HG03060 (cell line): ENCODE measurements at regions not wholly inside any gene's neighbourhood (a gene's known extent, or its start where the extent isn't known, plus 50 kb on each side); places are given as distances from the start of the nearest gene placed in this dataset.
A peak's percentile ranks its signal among the peaks of the same experiment; 100 is the strongest.

Source experiments
- ATAC-seq: cut with Tn5 transposase; IDR thresholded peaks from one replicate; pipeline ENCODE4 v1.9.1; 2021; ENCODE audit warnings: low read depth, moderate number of reproducible peaks; ENCODE audit not compliant: unreplicated experiment

DNA sequence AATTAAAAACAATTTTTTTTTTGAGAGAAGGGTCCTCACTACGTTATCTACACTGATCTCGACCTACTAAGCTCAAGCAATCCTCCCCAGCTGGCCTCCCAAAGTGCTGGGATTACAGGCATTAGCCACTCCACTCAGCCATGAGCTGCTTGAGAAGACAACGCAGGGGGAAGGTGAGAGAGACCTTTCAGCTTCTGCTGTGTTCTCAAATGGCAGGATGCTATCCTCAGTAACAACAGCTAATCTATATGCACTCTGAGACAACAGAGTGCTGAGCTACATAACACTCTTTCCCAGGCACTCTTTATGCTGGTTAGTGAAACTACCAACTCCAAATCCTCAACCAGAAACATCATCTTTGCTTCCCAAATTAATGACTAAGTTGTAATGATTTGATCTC, 526.1 kb downstream of the CCER1 start:
- ATAC-seq: no peak

DNA sequence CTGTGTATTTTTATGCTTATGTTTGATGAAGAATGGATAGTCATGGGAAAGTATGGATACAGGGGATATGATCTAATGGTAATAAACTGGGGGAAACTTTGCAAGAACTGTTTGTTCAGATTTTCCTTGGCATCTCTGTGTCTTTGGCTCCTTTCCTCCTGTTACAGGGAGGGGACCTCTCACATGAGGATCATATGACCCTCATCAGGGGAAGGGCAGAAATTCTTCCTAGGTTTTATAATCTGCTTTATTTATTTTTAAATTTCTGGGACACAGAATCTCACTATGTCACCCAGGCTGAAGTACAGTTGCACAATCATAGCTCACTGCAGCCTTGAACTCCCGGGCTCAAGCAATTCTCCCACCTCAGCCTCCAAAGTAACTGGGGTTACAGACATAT, 526.5 kb downstream of the CCER1 start:
- ATAC-seq: no peak

DNA sequence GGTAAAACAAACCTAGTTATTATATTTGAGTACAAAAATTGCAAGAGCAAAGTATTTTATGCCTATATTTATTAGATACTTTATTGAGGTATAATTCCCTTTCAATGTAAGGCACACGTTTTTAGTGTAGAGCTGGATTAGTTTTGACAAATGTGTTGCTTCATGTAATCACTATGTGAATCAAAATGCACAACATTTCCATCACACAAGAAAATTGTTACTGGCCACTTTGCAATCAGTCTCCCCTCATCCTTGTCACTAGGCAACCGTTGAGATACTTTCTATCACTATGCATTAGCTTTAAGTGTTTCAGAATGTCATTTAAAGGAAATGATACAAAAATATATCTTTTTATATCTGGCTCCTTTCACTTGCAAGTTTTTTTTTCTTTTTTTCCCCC, 531.0 kb downstream of the CCER1 start:
- no peak for ATAC-seq

DNA sequence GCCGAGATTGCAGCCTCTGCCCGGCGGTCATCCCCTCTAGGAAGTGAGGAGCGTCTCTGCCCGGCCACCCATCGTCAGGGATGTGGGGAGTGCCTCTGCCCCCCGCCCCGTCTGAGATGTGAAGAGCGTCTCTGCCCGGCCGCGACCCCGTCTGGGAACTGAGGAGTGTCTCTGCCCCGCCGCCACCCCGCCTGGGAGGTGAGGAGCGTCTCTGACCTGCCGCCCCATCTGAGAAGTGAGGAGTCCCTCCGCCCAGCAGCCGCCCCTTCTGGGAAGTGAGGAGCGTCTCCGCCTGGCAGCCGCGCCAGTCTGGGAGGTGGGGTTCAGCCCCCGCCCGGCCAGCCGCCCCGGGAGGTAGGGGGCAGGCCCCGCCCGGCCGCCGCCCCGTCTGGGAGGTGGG, 544.0 kb downstream of the CCER1 start:
- ATAC-seq: no peak

DNA sequence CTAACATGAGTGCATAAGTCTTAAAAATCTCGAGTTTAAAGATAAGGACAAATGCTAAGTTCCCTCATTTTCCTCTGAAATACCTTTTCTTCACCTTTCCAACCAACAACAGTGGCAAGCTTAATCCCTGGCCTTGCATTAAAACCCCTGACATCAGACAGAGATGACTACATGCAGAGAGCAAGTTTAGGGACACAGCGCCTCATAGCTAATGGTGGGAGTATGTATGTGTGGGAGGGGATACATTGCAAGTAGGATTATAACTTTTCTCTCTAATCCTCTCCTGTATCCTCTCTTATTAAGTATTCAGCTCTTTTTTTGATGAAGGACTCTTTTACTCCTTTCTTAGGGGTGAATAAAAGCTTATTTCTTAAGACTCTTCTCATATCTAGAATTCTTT, 547.1 kb downstream of the CCER1 start:
- ATAC-seq: no peak

DNA sequence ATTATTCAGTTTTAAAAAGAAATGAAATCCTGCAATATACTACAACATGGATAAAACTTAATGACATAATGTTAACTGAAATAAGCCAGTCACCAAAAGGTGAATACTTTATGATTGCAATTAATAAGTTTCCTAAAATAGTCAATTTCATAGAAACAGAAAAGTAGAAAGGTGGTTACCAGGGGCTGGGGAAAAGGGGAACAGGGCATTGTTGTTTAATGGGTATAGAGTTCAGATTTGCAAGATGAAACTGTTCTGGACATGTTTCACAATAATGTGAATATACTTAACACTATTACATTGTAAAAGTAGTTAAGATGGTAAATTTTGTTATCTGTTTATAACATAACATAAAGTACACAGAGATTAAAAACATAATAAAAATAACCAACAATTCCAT, 550.9 kb downstream of the CCER1 start:
- ATAC-seq: peak; percentile 62

DNA sequence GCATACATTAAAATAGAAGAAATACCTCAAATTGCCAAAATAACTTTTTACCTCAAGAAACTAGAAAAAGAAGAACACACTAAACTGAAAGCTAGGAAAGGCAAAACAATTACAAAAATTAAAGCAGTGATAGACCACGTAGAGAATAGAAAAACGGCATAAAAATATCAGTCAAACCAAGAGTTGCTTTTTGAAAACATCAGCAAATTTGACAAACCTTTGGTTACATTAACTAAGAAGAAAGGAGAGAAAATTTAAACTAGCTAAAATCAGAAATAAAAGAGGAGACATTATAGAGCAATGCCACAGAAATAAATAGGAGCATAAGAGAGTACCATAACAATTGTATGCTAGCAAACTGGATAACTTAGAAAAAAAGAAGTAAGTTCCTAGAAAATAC, 553.8 kb downstream of the CCER1 start:
- no peak for ATAC-seq

DNA sequence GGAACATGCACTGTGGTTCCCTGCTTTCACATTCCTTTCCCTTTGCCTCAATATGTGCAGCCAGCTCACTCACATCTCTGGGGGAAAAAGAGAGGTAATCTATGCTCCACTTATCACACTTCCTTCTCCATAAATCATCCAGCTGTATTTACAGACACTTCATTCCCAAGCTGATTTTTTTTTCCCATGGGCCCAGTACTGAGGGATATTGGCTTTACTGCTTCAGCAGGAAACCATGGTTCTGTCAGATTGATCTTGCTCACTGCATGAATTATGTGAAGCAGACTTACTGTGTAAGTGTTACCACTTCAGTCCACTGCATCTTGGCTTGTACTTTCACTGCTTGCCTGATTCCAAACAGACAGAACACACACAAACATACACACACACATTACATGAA, 555.6 kb downstream of the CCER1 start:
- ATAC-seq: no peak

DNA sequence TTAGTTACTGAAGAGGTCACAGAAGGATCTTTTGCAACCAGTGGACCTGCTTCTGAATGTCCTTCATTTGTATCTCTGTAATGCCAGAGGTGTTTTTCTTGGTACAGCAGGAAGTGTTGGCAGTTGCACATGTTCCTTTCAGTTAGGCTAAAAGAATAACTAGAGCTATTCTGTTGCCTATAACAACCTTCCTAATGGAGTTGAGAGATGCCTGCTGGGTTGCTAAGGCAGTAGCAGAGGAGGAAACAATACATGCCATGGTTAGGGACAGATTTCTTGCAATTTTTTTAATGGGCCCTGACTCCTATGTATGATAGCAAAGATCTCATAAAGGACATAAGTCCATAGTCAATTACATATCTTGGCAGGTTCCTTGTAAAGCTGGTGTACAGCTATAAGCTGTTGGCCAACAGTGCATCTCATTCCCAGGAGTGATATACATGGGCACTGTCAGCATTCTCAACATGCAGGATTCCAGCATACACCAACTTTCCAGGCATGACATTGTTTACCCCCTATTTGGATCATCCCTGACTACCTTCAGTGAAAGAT, 556.6 kb downstream of the CCER1 start:
- no peak for ATAC-seq

DNA sequence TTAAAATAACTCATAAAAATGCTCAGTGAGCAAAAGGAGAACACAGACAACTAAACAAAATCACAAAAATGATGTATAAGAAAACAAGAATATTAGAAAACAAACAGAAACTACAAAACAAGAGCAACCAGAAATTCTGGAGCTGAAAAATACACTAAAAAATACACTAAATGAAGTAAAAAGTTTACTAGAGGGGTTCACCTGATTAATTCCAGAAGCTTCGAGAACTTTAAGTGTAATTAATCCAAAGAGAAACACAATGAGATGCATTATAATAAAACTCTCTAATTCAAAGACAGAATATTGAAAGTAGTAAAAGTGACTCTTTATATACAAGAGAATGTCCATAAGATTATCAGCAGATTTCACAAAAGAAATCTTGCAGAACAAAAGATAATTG, 558.4 kb downstream of the CCER1 start:
- no peak for ATAC-seq

DNA sequence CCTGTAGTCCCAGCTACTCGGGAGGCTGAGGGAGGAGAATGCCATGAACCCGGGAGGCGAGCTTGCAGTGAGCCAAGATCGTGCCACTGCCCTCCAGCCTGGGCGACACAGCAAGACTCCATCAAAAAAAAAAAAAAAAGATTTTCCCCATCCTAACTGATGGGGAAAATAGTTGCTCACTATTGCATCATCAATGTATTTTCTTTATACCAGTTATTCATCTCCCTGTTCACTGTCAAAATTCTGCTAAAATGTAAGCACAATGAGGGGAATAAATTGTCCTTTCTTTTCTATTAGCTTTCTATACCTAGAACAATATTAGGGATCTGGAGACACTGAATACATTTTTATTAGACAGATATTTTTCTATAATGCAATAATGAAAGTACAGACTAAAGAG, 561.3 kb downstream of the CCER1 start:
- ATAC-seq: no peak

DNA sequence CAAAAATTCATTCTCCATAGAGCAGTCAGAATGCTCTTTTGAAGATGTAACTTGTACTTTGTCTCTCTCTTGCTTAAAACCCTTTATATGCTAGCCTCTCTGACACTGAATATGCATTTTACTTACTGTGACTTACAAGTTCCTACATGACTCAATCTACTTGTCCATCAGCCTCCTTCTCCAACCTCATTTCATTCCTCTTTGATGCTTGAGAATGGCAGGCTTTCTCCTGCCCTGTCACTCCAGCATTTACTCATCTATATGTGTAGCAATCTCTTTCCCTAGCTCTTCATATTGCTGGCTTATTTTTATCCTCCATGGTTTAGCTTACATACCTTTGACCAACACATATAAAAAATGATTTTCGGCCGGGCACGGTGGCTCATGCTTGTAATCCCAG, 561.9 kb downstream of the CCER1 start:
- ATAC-seq: no peak

DNA sequence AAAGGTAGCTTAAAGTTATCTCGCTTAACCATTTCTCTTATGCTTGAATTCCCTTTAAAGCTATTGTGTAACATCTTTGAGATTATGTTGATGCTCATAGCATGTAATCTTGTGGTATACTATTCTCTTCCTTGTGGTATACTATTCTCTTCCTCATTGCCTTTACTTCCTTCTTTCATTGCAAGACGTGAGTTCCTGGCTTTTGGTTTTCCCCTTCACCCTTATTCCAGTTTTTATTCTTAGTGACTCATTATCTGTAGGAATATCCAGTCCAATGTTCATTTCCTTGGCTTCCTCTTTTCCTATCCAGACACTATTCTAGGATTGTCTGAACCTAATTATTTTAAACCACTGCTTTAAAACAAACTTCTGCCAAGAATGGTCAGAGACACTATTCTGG, 564.0 kb downstream of the CCER1 start:
- no peak for ATAC-seq

DNA sequence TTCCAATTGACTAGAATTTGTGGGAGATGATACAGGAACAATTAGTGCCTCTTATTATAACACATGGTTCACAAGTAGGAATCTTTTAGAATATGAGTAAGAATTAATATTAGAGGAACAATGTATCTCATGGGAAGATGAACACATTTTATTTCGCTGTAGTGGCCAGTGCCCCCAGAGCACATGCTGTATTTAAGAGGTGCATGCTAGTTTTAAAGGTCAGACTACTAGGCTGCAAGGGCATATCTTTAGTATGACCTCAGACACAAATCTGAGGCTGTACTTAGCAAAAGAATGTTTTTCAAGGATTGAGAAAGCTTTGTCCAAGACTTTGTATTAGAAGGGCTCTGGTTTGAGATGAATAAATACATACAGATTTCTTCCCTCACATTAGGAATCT, 586.9 kb downstream of the CCER1 start:
- ATAC-seq: no peak

DNA sequence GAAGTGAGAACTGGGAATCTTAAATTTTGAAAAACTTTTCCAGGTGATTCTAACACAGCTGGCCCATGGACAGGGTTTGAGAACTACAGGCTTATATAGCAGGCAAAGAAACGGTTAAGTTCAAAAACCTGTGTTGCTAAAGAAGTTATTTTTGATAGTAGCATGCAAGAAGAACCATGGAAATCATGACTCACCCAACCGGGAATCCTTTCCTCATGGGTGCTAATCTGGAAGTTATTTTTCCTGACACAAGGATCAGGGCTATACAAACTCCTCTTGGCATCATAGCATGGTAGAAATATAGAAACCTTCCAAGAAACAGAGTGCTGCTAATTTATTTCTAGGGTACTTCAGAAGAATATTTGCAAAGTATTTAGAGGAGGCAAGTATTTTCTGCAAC, 588.7 kb downstream of the CCER1 start:
- ATAC-seq: no peak

DNA sequence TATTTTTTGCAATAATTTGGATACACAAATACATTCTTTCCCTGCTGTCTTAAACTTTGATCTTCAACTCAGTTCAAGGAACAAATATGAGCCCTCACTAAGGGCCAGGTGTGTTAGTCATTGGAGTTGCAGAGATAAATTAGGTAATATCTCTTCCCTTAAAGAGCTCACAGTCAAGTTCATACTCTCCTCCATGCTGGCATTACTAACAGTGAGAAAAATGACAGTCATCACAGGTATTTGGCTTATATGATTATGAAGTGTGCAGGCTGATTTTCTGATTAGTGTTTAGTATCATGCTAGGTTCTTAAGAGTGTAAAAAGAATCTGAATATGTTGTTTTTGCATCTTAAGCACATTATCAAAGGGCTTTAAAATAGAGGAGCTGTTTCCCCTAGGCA, 594.7 kb downstream of the CCER1 start:
- ATAC-seq: no peak

DNA sequence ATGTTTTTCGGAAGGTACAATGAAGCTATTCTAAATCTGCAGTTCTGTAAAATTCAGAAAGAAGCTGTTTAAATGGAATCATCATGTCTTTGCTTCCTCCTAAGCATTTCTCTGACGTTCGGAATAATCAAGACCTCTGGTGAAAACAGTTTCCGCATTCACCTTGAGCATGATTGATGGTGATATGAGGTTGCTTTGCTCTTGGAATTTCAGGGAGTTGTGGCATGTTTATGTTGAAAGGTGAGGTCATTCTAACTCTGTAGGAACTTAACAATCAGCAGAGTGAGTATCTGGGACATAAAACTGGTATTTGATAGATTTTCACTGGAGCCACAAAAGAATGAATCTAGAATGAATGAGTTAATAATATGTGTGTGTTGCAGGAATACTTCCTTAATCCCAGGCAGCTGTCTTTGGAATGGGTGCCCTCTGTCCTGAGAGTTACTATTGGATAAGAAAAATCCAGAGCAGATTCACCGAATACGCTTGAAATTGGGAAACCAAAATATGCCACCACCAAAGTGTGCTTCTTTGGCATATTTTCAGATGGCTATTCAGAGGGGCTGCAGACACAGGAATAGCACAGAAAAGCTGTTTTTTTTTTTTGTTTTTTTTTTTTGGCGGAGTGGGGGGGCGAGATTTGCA, 599.1 kb downstream of the CCER1 start:
- ATAC-seq: no peak

DNA sequence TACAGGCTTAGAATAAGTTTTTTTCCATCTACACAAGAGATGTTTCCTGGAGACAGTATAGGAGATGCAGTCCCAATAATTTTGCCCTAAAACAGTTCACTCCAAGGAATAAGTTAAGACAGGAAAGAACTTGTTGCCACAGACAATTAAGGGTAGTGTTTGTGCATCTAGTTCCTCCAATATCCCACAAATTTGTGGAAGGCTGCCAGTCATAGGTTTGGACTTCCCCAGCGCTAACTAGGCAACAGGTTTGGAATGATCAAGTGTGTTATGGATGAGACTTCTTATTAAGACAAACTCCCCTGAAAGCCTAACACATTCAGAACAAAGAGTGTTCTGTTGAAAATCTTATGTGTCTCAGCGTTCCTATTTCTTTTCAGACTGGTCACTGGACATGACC, 611.0 kb downstream of the CCER1 start:
- ATAC-seq: no peak

DNA sequence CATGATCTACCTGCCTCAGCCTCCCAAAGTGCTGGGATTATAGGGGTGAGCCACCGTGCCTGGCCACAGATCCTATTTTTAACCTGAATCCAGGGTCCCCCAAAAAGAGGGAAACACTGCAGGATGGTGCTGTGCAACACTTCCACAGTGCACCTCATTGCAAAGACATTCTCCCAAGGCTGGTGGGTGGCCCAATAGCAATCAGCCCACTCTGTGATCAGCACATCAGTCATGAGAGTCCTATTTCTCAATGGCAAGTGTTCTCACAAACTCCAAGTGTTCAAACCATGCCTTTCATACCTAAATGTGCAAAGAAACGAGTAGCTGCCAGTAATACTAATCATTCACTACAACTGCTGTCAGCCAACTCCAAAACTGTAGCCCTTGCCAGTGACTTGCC, 612.9 kb downstream of the CCER1 start:
- no peak for ATAC-seq

DNA sequence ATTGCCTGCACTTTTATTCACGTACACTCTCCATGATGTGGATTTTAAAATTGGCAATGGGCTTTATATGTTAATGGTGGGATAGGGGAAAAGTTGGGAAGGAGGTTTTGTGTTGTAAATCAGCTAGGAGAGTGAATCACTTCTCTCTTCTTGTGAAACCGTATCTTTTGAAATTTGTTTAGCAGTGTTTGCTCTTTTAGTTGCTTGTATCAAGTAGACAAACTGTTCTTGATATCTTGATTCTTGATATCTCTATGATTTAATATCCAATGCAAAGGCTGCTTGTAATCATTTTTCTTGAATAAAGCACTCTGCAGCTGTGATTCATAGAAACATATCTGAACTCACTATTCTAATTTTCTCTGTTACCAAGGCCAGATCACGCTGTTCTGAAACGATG, 615.1 kb downstream of the CCER1 start:
- no peak for ATAC-seq

DNA sequence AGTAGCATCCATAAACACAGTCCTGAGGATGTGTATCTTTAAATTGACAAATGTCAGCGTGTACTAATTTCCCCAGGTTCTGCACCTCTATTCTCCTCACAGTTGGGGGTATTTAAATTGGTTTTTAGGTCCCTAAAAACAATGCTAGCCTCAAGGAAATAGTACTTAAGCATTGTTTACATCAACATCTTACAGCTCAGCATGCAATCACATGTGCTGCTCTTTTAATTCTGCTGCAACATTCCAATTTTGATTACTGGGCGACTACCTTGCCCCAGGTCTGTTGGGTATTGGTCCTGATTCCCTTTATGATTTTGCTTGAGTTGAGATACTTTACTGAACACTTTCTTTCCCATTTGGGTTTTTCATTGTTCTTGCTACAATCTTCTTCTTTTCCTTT, 616.6 kb downstream of the CCER1 start:
- no peak for ATAC-seq

DNA sequence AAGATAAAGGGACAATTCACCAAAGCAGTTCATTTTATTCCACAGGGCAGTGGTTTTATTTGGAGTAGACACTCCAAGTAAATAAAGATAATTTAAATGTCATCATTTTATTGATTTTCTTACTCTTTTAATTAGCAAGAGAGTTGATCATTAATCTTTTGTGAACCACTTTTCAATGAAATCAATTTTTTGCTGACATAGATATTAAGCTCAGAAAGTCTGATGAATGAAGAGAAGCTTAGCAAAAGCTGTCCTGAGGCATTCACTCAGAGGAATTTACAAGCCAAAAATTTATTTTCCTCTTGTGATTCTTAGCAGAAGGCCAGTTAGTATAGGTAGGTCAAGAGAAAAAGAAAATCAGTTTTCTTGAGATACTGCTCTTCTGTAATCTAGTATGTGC, 618.0 kb downstream of the CCER1 start:
- no peak for ATAC-seq

DNA sequence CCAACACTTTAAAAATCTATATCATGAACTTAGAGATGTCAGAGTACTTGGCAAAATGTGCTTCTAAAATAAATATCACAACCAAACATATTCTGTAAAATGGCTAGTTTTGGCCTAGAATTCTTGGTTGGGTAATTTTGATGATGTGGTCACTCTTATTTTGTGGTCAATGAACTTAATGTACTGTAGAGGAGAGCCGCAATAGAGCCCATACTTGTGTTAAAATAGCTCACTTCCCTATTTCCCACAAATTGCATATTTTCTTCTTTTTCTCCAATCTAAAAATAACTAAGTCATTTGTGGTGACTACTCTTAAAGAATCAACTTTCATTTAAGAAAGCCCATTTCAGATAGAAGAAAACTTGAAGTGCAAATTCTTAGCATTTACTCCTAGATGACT, 619.4 kb downstream of the CCER1 start:
- no peak for ATAC-seq
